ENCODE measurements at regions not wholly inside any gene's neighbourhood (a gene's known extent, or its start where the extent isn't known, plus 50 kb on each side); places are given as distances from the start of the nearest gene placed in this dataset.
"Not testable (repeated sequence)": the region's sequence is repeated elsewhere in the genome, so short reads cannot be mapped to it uniquely, and the experiment has no call there.

- H3K27ac Mint-ChIP-seq = no peak overlapping the region
- no peaks in the 10 kb centered on the region for H3K4me1 Mint-ChIP-seq (ENCODE audit: low read depth)
- CTCF ChIA-PET = no interaction called here
- no peak overlapping the region for H3K4me3 Mint-ChIP-seq
- H3K27me3 Mint-ChIP-seq (ENCODE audit: low read depth) = no peaks in the 10 kb centered on the region
- H3K36me3 Mint-ChIP-seq (ENCODE audit: low read depth) = no peaks in the 10 kb centered on the region
- no peak for DNase-seq
- H3K9me3 Mint-ChIP-seq = peaks cover 2% of the 10 kb centered on the region
- intact Hi-C loops (cut with micrococcal nuclease) = no loop called here
These were observed 50.3 kb upstream of the KYNU start for GRCh38 chr2:142827170-142827569.

DNA sequence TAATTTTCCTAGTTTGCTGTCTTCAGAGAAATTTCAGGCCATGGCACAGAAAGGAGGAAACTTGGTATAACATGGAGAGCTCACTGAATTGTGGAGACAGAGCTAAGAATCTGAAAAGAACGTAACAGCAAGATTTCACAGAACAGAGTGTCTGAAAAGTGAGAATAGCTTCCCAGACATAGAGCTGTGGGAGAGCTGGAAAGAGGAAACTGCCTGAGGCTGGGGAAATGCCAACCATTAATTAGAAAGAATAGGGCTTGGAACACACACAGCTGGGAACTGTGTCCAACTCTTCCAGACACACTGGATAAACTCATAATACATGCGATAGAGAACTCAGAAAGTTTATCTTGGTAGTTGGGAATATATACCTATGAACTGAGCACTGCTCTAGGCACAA, 51.6 kb upstream of the KYNU start:
- CTCF ChIA-PET = no interaction called here
- no peak for DNase-seq
- intact Hi-C loops (cut with micrococcal nuclease) = no loop called here
- H3K4me3 Mint-ChIP-seq = no peak overlapping the region
- H3K27me3 Mint-ChIP-seq (ENCODE audit: low read depth) = no peaks in the 10 kb centered on the region
- H3K9me3 Mint-ChIP-seq = peaks cover 2% of the 10 kb centered on the region
- H3K4me1 Mint-ChIP-seq (ENCODE audit: low read depth) = no peaks in the 10 kb centered on the region
- no peaks in the 10 kb centered on the region for H3K36me3 Mint-ChIP-seq (ENCODE audit: low read depth)
- H3K27ac Mint-ChIP-seq = no peak overlapping the region

GRCh38 chr2:142824756-142825155, 52.7 kb upstream of the KYNU start:
- Mint-ChIP-seq H3K36me3 (ENCODE audit: low read depth) (no peaks in the 10 kb centered on the region), H3K27me3 (ENCODE audit: low read depth) (no peaks in the 10 kb centered on the region)

DNA sequence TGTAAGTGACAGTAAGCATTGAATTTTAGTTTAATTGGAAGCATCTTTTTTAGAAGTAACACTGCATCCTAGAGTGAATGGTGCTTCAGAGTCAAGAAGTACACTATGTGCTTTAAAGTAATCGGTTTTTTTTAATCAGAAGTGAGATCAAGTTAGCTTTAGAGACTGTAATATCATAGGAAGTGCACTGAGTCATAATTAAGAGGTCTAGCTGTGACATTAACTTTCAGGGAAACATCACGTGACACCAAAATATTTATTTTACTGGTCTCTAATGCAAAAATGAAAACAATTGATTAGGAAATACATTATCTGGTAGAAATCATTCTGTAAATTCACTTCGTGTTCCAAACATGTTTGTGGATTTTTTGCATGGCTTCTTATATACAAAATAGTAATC, 55.3 kb upstream of the KYNU start:
- H3K4me1 Mint-ChIP-seq (ENCODE audit: low read depth) = no peaks in the 10 kb centered on the region
- H3K27me3 Mint-ChIP-seq (ENCODE audit: low read depth) = no peaks in the 10 kb centered on the region
- intact Hi-C loops (cut with micrococcal nuclease) = no loop called here
- CTCF ChIA-PET = no interaction called here
- H3K36me3 Mint-ChIP-seq (ENCODE audit: low read depth) = no peaks in the 10 kb centered on the region
- H3K27ac Mint-ChIP-seq = no peak overlapping the region
- H3K4me3 Mint-ChIP-seq = no peak overlapping the region
- H3K9me3 Mint-ChIP-seq = no peaks in the 10 kb centered on the region
- no peak for DNase-seq

More at GRCh38 chr2:142824756-142825155, 52.7 kb upstream of the KYNU start:
- Mint-ChIP-seq H3K4me3 (no peak overlapping the region), H3K4me1 (ENCODE audit: low read depth) (no peaks in the 10 kb centered on the region), H3K9me3 (peaks cover 2% of the 10 kb centered on the region), H3K27ac (no peak overlapping the region)
- CTCF ChIA-PET = no interaction called here
- DNase-seq = no peak
- intact Hi-C loops (cut with micrococcal nuclease) = no loop called here

DNA sequence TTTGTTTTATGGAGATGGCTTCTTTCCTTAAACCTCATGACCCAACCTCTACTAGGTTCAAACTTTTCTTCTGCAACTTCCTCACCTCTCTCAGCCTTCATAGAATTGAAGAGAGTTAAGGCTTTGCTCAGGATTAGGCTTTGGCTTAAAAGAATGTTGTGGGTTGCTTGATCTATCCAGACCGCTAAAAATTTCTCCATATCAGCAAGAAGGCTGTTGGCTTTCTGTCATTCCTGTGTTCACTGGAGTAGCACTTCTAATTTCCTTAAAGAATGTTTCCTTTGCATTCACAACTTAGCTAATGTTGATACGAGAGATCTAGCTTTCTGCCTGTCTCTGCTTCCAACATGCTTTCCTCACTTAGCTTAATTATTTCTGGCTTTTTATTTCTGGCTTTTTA, 58.1 kb upstream of the KYNU start:
- H3K27me3 Mint-ChIP-seq (ENCODE audit: low read depth) = no peaks in the 10 kb centered on the region
- intact Hi-C loops (cut with micrococcal nuclease) = no loop called here
- DNase-seq = no peak
- CTCF ChIA-PET = no interaction called here
- H3K36me3 Mint-ChIP-seq (ENCODE audit: low read depth) = no peaks in the 10 kb centered on the region
- H3K4me1 Mint-ChIP-seq (ENCODE audit: low read depth) = no peaks in the 10 kb centered on the region
- no peak overlapping the region for H3K4me3 Mint-ChIP-seq
- H3K27ac Mint-ChIP-seq = no peak overlapping the region
- no peaks in the 10 kb centered on the region for H3K9me3 Mint-ChIP-seq

GRCh38 chr2:142815375-142815774, 62.1 kb upstream of the KYNU start:
- Mint-ChIP-seq H3K27ac (no peak overlapping the region), H3K9me3 (peaks cover 9% of the 10 kb centered on the region), H3K36me3 (ENCODE audit: low read depth) (no peaks in the 10 kb centered on the region), H3K4me3 (no peak overlapping the region), H3K4me1 (ENCODE audit: low read depth) (no peaks in the 10 kb centered on the region), H3K27me3 (ENCODE audit: low read depth) (no peaks in the 10 kb centered on the region)
- CTCF ChIA-PET = no interaction called here
- intact Hi-C loops (cut with micrococcal nuclease) = no loop called here
- DNase-seq = no peak

- H3K4me1 Mint-ChIP-seq (ENCODE audit: low read depth) = no peaks in the 10 kb centered on the region
- no peak overlapping the region for H3K4me3 Mint-ChIP-seq
- H3K27me3 Mint-ChIP-seq (ENCODE audit: low read depth) = no peaks in the 10 kb centered on the region
- H3K36me3 Mint-ChIP-seq (ENCODE audit: low read depth) = no peaks in the 10 kb centered on the region
- intact Hi-C loops (cut with micrococcal nuclease) = no loop called here
- DNase-seq = no peak
- peaks cover 9% of the 10 kb centered on the region for H3K9me3 Mint-ChIP-seq
- H3K27ac Mint-ChIP-seq = no peak overlapping the region
- CTCF ChIA-PET = no interaction called here
These were observed 63.3 kb upstream of the KYNU start for GRCh38 chr2:142813830-142814829.

DNA sequence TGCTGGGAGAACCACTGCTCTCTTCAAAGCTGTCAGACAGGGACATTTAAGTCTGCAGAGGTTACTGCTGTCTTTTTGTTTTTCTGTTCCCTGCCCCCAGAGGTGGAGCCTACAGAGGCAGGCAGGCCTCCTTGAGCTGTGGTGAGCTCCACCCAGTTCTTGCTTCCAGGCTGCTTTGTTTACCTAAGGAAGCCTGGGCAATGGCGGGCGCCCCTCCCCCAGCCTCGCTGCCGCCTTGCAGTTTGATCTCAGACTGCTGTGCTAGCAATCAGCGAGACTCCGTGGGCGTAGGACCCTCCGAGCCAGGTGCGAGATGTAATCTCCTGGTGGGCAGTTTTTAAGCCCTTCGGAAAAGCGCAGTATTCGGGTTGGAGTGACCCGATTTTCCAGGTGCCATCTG, 65.8 kb upstream of the KYNU start:
- H3K27ac Mint-ChIP-seq; intact Hi-C loops (cut with micrococcal nuclease); H3K4me1 Mint-ChIP-seq (ENCODE audit: low read depth); H3K9me3 Mint-ChIP-seq; DNase-seq; H3K4me3 Mint-ChIP-seq; CTCF ChIA-PET; H3K36me3 Mint-ChIP-seq (ENCODE audit: low read depth); H3K27me3 Mint-ChIP-seq (ENCODE audit: low read depth): not testable (repeated sequence)

DNA sequence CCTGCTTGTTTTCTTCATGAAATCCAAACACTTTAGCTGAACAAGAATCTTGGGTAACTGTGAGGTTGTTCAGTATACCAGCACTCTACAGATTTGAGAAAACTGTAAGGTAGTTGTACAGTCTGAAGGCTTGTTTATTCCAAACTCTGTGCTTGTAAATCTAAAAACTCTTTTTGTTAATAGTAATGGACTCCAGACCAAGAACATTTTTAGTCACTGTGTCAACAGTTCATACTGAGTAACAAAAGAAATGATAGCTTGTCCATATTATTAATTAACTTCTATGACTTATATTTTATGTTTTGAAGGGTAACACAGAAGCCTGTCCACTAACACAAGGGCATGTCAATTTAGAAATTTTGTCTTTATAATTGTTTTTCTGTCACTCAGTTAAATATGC, 72.2 kb upstream of the KYNU start:
- intact Hi-C loops (cut with micrococcal nuclease) = no loop called here
- CTCF ChIA-PET = no interaction called here
- Mint-ChIP-seq H3K4me1 (ENCODE audit: low read depth) (no peaks in the 10 kb centered on the region), H3K27ac (no peak overlapping the region), H3K9me3 (no peaks in the 10 kb centered on the region), H3K4me3 (no peak overlapping the region), H3K36me3 (ENCODE audit: low read depth) (no peaks in the 10 kb centered on the region), H3K27me3 (ENCODE audit: low read depth) (no peaks in the 10 kb centered on the region)
- DNase-seq = no peak

GRCh38 chr2:142803158-142803557, 74.3 kb upstream of the KYNU start:
- Mint-ChIP-seq H3K27me3 (ENCODE audit: low read depth) (no peaks in the 10 kb centered on the region), H3K27ac (no peak overlapping the region), H3K9me3 (no peaks in the 10 kb centered on the region), H3K36me3 (ENCODE audit: low read depth) (no peaks in the 10 kb centered on the region), H3K4me1 (ENCODE audit: low read depth) (no peaks in the 10 kb centered on the region), H3K4me3 (no peak overlapping the region)
- intact Hi-C loops (cut with micrococcal nuclease) = no loop called here
- CTCF ChIA-PET = no interaction called here
- DNase-seq = no peak

GRCh38 chr2:142796588-142796987, 80.9 kb upstream of the KYNU start:
- Mint-ChIP-seq H3K4me1 (ENCODE audit: low read depth) (no peaks in the 10 kb centered on the region), H3K4me3 (no peak overlapping the region), H3K36me3 (ENCODE audit: low read depth) (no peaks in the 10 kb centered on the region), H3K9me3 (peaks cover 2% of the 10 kb centered on the region), H3K27me3 (ENCODE audit: low read depth) (no peaks in the 10 kb centered on the region), H3K27ac (no peak overlapping the region)
- DNase-seq = no peak
- CTCF ChIA-PET = no interaction called here
- intact Hi-C loops (cut with micrococcal nuclease) = no loop called here

GRCh38 chr2:142796161-142796560, 81.3 kb upstream of the KYNU start:
- peaks cover 2% of the 10 kb centered on the region for H3K9me3 Mint-ChIP-seq
- CTCF ChIA-PET = no interaction called here
- no peaks in the 10 kb centered on the region for H3K27me3 Mint-ChIP-seq (ENCODE audit: low read depth)

GRCh38 chr2:142794850-142795249, 82.6 kb upstream of the KYNU start:
- intact Hi-C loops (cut with micrococcal nuclease) = no loop called here
- CTCF ChIA-PET = no interaction called here
- no peaks in the 10 kb centered on the region for H3K4me1 Mint-ChIP-seq (ENCODE audit: low read depth)
- no peak overlapping the region for H3K27ac Mint-ChIP-seq
- no peaks in the 10 kb centered on the region for H3K27me3 Mint-ChIP-seq (ENCODE audit: low read depth)
- no peak overlapping the region for H3K4me3 Mint-ChIP-seq
- peaks cover 5% of the 10 kb centered on the region for H3K9me3 Mint-ChIP-seq
- H3K36me3 Mint-ChIP-seq (ENCODE audit: low read depth) = no peaks in the 10 kb centered on the region
- DNase-seq = no peak

More at GRCh38 chr2:142796161-142796560, 81.3 kb upstream of the KYNU start:
- Mint-ChIP-seq H3K27ac (no peak overlapping the region), H3K36me3 (ENCODE audit: low read depth) (no peaks in the 10 kb centered on the region), H3K4me3 (no peak overlapping the region), H3K4me1 (ENCODE audit: low read depth) (no peaks in the 10 kb centered on the region)
- intact Hi-C loops (cut with micrococcal nuclease) = no loop called here
- no peak for DNase-seq
